ENCODE measurements at regions not wholly inside any gene's neighbourhood (a gene's known extent, or its start where the extent isn't known, plus 50 kb on each side); places are given as distances from the start of the nearest gene placed in this dataset.

- Histone ChIP-seq H3K79me2 (ENCODE audit: low read length) (no peaks in the 10 kb centered on the region), H4K20me1 (ENCODE audit: low read length) (no peaks in the 10 kb centered on the region), H3K4me1 (ENCODE audit: insufficient read depth, low read length) (no peaks in the 10 kb centered on the region), H3K4me2 (ENCODE audit: low read length) (no peak overlapping the region), H3F3A (ENCODE audit: low read length, unreplicated experiment) (no peaks in the 10 kb centered on the region), H3K4me3 (ENCODE audit: low read length) (no peak overlapping the region), H3K9me2 (replicated peaks; ENCODE audit: low read length) (no peaks in the 10 kb centered on the region), H3K36me3 (ENCODE audit: low read depth, low read length) (no peaks in the 10 kb centered on the region), H3K9ac (ENCODE audit: low read length) (no peak overlapping the region), H3K27ac (ENCODE audit: low read length) (no peak overlapping the region), H3K27me3 (ENCODE audit: low read length) (peaks cover 62% of the 10 kb centered on the region), H3K9me3 (ENCODE audit: low read length) (no peaks in the 10 kb centered on the region), H2AFZ (ENCODE audit: low read length) (no peak overlapping the region)
- ATAC-seq: no peak
- ChIA-PET CTCF (no interaction called here), POLR2A (ENCODE audit: unreplicated experiment) (no interaction called here)
- TF ChIP-seq CTCF (conservative IDR thresholded peaks at IDR 0.05; ENCODE audit: low read depth, low read length) (no peak), EZH2 (IDR thresholded peaks at IDR 0.05; ENCODE audit: low read length, unreplicated experiment) (no peak), EZH2phosphoT487 (IDR thresholded peaks at IDR 0.05; ENCODE audit: borderline replicate concordance, low read length) (no peak)
- BruUV-seq (replicated peaks): no TSS peak
- intact Hi-C loops (cut with micrococcal nuclease): no loop called here
- DNase-seq: no peak
Observed at GRCh38 chr22:49476800-49477400, 350.8 kb downstream of the BRD1 start.

GRCh38 chr22:49476176-49476575 lies 351.5 kb downstream of the BRD1 start:
- no peak overlapping the region for H2AFZ ChIP-seq (ENCODE audit: low read length)
- ChIA-PET CTCF (no interaction called here), POLR2A (ENCODE audit: unreplicated experiment) (no interaction called here)
- no peaks in the 10 kb centered on the region for H3K79me2 ChIP-seq (ENCODE audit: low read length)
- H3K4me3 ChIP-seq (ENCODE audit: low read length): no peak overlapping the region
- H3K27ac ChIP-seq (ENCODE audit: low read length): no peak overlapping the region
- H3K9me3 ChIP-seq (ENCODE audit: low read length): no peaks in the 10 kb centered on the region
- intact Hi-C loops (cut with micrococcal nuclease): no loop called here
- H4K20me1 ChIP-seq (ENCODE audit: low read length): no peaks in the 10 kb centered on the region
- no peaks in the 10 kb centered on the region for H3K9me2 ChIP-seq (replicated peaks; ENCODE audit: low read length)
- no peaks in the 10 kb centered on the region for H3K4me1 ChIP-seq (ENCODE audit: insufficient read depth, low read length)
- H3F3A ChIP-seq (ENCODE audit: low read length, unreplicated experiment): no peaks in the 10 kb centered on the region
- H3K9ac ChIP-seq (ENCODE audit: low read length): no peak overlapping the region
- ATAC-seq (no peak), DNase-seq (no peak)
- H3K4me2 ChIP-seq (ENCODE audit: low read length): no peak overlapping the region
- H3K36me3 ChIP-seq (ENCODE audit: low read depth, low read length): no peaks in the 10 kb centered on the region
- TF ChIP-seq CTCF (conservative IDR thresholded peaks at IDR 0.05; ENCODE audit: low read depth, low read length) (no peak), EZH2phosphoT487 (IDR thresholded peaks at IDR 0.05; ENCODE audit: borderline replicate concordance, low read length) (no peak), EZH2 (IDR thresholded peaks at IDR 0.05; ENCODE audit: low read length, unreplicated experiment) (no peak)
- no TSS peak for BruUV-seq (replicated peaks)
- peaks cover 56% of the 10 kb centered on the region for H3K27me3 ChIP-seq (ENCODE audit: low read length)

GRCh38 chr22:49475253-49475652 lies 352.4 kb downstream of the BRD1 start:
- TF ChIP-seq EZH2phosphoT487 (IDR thresholded peaks at IDR 0.05; ENCODE audit: borderline replicate concordance, low read length) (no peak), EZH2 (IDR thresholded peaks at IDR 0.05; ENCODE audit: low read length, unreplicated experiment) (no peak), CTCF (conservative IDR thresholded peaks at IDR 0.05; ENCODE audit: low read depth, low read length) (no peak)
- H3K4me3 ChIP-seq (ENCODE audit: low read length): no peak overlapping the region
- H3K4me1 ChIP-seq (ENCODE audit: insufficient read depth, low read length): no peaks in the 10 kb centered on the region
- H3K4me2 ChIP-seq (ENCODE audit: low read length): no peak overlapping the region
- no peaks in the 10 kb centered on the region for H3K36me3 ChIP-seq (ENCODE audit: low read depth, low read length)
- no peak overlapping the region for H3K9ac ChIP-seq (ENCODE audit: low read length)
- peaks cover 51% of the 10 kb centered on the region for H3K27me3 ChIP-seq (ENCODE audit: low read length)
- no peak overlapping the region for H2AFZ ChIP-seq (ENCODE audit: low read length)
- peak; percentile 5 for DNase-seq
- no peaks in the 10 kb centered on the region for H3K9me3 ChIP-seq (ENCODE audit: low read length)
- intact Hi-C loops (cut with micrococcal nuclease): no loop called here
- H4K20me1 ChIP-seq (ENCODE audit: low read length): no peaks in the 10 kb centered on the region
- no peaks in the 10 kb centered on the region for H3K79me2 ChIP-seq (ENCODE audit: low read length)
- ChIA-PET POLR2A (ENCODE audit: unreplicated experiment) (no interaction called here), CTCF (no interaction called here)
- BruUV-seq (replicated peaks): no TSS peak
- no peaks in the 10 kb centered on the region for H3F3A ChIP-seq (ENCODE audit: low read length, unreplicated experiment)
- H3K9me2 ChIP-seq (replicated peaks; ENCODE audit: low read length): no peaks in the 10 kb centered on the region
- no peak overlapping the region for H3K27ac ChIP-seq (ENCODE audit: low read length)
- no peak for ATAC-seq

All from PC-3 (cell line).